HCT116 (cell line): ENCODE measurements at regions not wholly inside any gene's neighbourhood (a gene's known extent, or its start where the extent isn't known, plus 50 kb on each side); places are given as distances from the start of the nearest gene placed in this dataset.

ENCODE experiments used
- ATAC-seq: fragments of 200-7000 bp; cut with Tn5 transposase; 2 replicates; pipeline ENCODE4 v1.9.1; 2020; ENCODE audit warnings: mild to moderate bottlenecking, moderate library complexity
- BruUV-seq: library from RNA; stranded (reverse); fragments of 400-500 nt; replicated peaks from 2 replicates; lab custom pipeline; 2021; lab: Mats Ljungman, UMichigan
- CTCF ChIA-PET: fragments of 300-600 bp; sonication (Branson Sonifier 250); formaldehyde crosslinking; loops from one replicate; lab custom pipeline; 2021; ENCODE audit warnings: antibody characterized with exemption; lab: Charles Lee
- POLR2A ChIA-PET: fragments of 300-600, 350-600 bp; sonication (Branson Sonifier 250); formaldehyde crosslinking; loops from one replicate; lab custom pipeline; 2021; ENCODE audit warnings: antibody characterized with exemption; lab: Charles Lee
- RAD21 ChIA-PET, 2 experiments: fragments of 300-600 bp; sonication (Branson Sonifier 250); formaldehyde crosslinking; loops; one replicate each; lab custom pipeline; 2023; ENCODE audit warnings: low total read pairs in 2 of 2; ENCODE audit not compliant: uncharacterized antibody in 2 of 2, unreplicated experiment in 2 of 2, low non-redundant PET in 1 of 2; lab: Charles Lee
- DNase-seq: peaks from one replicate; pipeline ENCODE4 v3.0.0-alpha.2; 2010; ENCODE audit warnings: low read depth, low spot score
- H2AFZ ChIP-seq: fragments of 200-600 bp; shearing (Covaris generic), sonication (generic); 2 replicates; pipeline ENCODE4 v1.6.1; 2017; ENCODE audit warnings: low read depth, mixed run types, mixed read lengths, antibody characterized with exemption, low read length; ENCODE audit not compliant: poor library complexity, severe bottlenecking
- H3K27ac ChIP-seq: 2 replicates; pipeline ENCODE4 v1.5.1; 2012; ENCODE audit warnings: low read depth, low read length
- H3K27me3 ChIP-seq: fragments of 200-600 bp; sonication (generic); 2 replicates; pipeline ENCODE4 v1.6.1; 2016; ENCODE audit warnings: mixed run types, low read length, mixed read lengths; ENCODE audit not compliant: insufficient read depth
- H3K36me3 ChIP-seq, 2 experiments: fragments of 200-500 bp in 1 of 2; fragments of 200-600 bp in 1 of 2; sonication (Bioruptor generic) in 1 of 2; sonication (generic) in 1 of 2; 2 replicates each; pipeline versions ENCODE4 v1.5.1 to v1.6.1; 2014 to 2016; ENCODE audit warnings: low read length in 2 of 2, inconsistent platforms in 1 of 2, mixed read lengths in 1 of 2, mixed run types in 1 of 2; ENCODE audit not compliant: insufficient read depth in 2 of 2, control insufficient read depth in 1 of 2
- H3K4me1 ChIP-seq, 2 experiments: fragments of 200-600 bp in 1 of 2; sonication (generic) in 1 of 2; 2 replicates each; pipeline versions ENCODE4 v1.5.1 to v1.6.1; 2012 to 2017; ENCODE audit warnings: low read length in 2 of 2, inconsistent platforms in 1 of 2, mild to moderate bottlenecking in 1 of 2, mixed read lengths in 1 of 2, mixed run types in 1 of 2, moderate library complexity in 1 of 2; ENCODE audit not compliant: insufficient read depth in 2 of 2, control insufficient read depth in 1 of 2
- H3K4me2 ChIP-seq: fragments of 200-600 bp; sonication (generic); 2 replicates; pipeline ENCODE4 v1.6.1; 2017; ENCODE audit warnings: mixed run types, low read length, mixed read lengths
- H3K4me3 ChIP-seq, 2 experiments: fragments of 200-600 bp in 1 of 2; sonication (generic) in 1 of 2; replicated peaks in 1 of 2; 2 replicates each; pipeline ENCODE4 v1.5.1; 2011 to 2016; ENCODE audit warnings: low read length in 2 of 2, control low read depth in 1 of 2, low read depth in 1 of 2, mild to moderate bottlenecking in 1 of 2, mixed read lengths in 1 of 2, mixed run types in 1 of 2
- H3K79me2 ChIP-seq: fragments of 200-600 bp; sonication (generic); 2 replicates; pipeline ENCODE4 v1.6.1; 2017; ENCODE audit warnings: mild to moderate bottlenecking, mixed run types, low read length, moderate library complexity, mixed read lengths; ENCODE audit not compliant: insufficient read depth
- H3K9ac ChIP-seq: fragments of 200-600 bp; sonication (generic); 2 replicates; pipeline ENCODE4 v1.6.1; 2016; ENCODE audit warnings: low read length, mixed read lengths
- H3K9me2 ChIP-seq: fragments of 200-600 bp; sonication (generic), shearing (Covaris generic); 2 replicates; pipeline ENCODE4 v1.6.1; 2017; ENCODE audit warnings: mixed run types, mild to moderate bottlenecking, moderate library complexity; ENCODE audit not compliant: insufficient read depth
- H3K9me3 ChIP-seq, 2 experiments: fragments of 200-500 bp in 1 of 2; fragments of 200-600 bp in 1 of 2; sonication (Bioruptor generic) in 1 of 2; sonication (generic) in 1 of 2; 2 replicates each; pipeline ENCODE4 v1.6.1; 2014 to 2017; ENCODE audit warnings: low read length in 2 of 2, mixed read lengths in 2 of 2, inconsistent platforms in 1 of 2, low read depth in 1 of 2, mild to moderate bottlenecking in 1 of 2, mixed run types in 1 of 2, moderate library complexity in 1 of 2; ENCODE audit not compliant: control insufficient read depth in 1 of 2, insufficient read depth in 1 of 2
- H4K20me1 ChIP-seq: fragments of 200-600 bp; sonication (generic), shearing (Covaris generic); 2 replicates; pipeline ENCODE4 v1.6.1; 2017; ENCODE audit warnings: mixed run types, mild to moderate bottlenecking, moderate library complexity; ENCODE audit not compliant: insufficient read depth
- CEBPB ChIP-seq: IDR thresholded peaks from 2 replicates; pipeline ENCODE4 v1.6.1; 2012; ENCODE audit warnings: low read depth
- EGR1 ChIP-seq: IDR thresholded peaks from 2 replicates; pipeline ENCODE4 v1.6.1; 2012; ENCODE audit warnings: low read depth
- ELF1 ChIP-seq: IDR thresholded peaks from 2 replicates; pipeline ENCODE4 v1.6.1; 2012; ENCODE audit warnings: low read depth, borderline replicate concordance
- JUND ChIP-seq: IDR thresholded peaks from 2 replicates; pipeline ENCODE4 v1.6.1; 2012
- SIN3A ChIP-seq: IDR thresholded peaks from 2 replicates; pipeline ENCODE4 v1.6.1; 2012; ENCODE audit warnings: low read depth
- SP1 ChIP-seq: IDR thresholded peaks from 2 replicates; pipeline ENCODE4 v1.6.1; 2012; ENCODE audit warnings: low read depth
- SRF ChIP-seq: IDR thresholded peaks from 2 replicates; pipeline ENCODE4 v1.6.1; 2012; ENCODE audit warnings: low read depth
- TCF7L2 ChIP-seq: IDR thresholded peaks from 2 replicates; pipeline ENCODE4 v1.7.0; 2011; ENCODE audit warnings: borderline replicate concordance, inconsistent platforms; ENCODE audit not compliant: insufficient read depth, insufficient read length; ENCODE audit errors: extremely low read depth
- YY1 ChIP-seq: IDR thresholded peaks from 2 replicates; pipeline ENCODE4 v1.6.1; 2011; ENCODE audit warnings: low read length, low read depth, moderate library complexity, mild to moderate bottlenecking; ENCODE audit not compliant: insufficient replicate concordance; ENCODE audit errors: extremely low read depth
- ZBTB33 ChIP-seq: IDR thresholded peaks from 2 replicates; pipeline ENCODE4 v1.6.1; 2011; ENCODE audit warnings: mild to moderate bottlenecking, low read length, moderate library complexity; ENCODE audit not compliant: insufficient replicate concordance; ENCODE audit errors: extremely low read depth
- ZNF274 ChIP-seq: fragments of 200-500 bp; sonication (Bioruptor generic); IDR thresholded peaks from 2 replicates; pipeline ENCODE4 v1.6.1; 2014; ENCODE audit warnings: mild to moderate bottlenecking, low read depth, low read length, inconsistent platforms
- intact Hi-C: fragments of 100-400 bp; cut with micrococcal nuclease; formaldehyde crosslinking; loops from 2 replicates; pipeline ENCODE4 v1.10.0; 2022

- intact Hi-C loops = no loop called here
Observed at GRCh38 chr10:90447831-90448230, 410.0 kb downstream of the HTR7 start.

GRCh38 chr10:90450797-90451196, 407.0 kb downstream of the HTR7 start:
- H4K20me1 ChIP-seq = no peaks in the 10 kb centered on the region
- BruUV-seq = no TSS peak
- H3K4me2 ChIP-seq = peak overlapping the region; percentile 48
- H3K4me3 ChIP-seq = no peak overlapping the region
- peaks cover 5 to 14% of the 10 kb centered on the region in 2 experiments; a peak in 3 of 4 replicates for H3K4me1 ChIP-seq
- RAD21 ChIA-PET = no interaction called here
- CTCF ChIA-PET = no interaction called here
- DNase-seq = no peak
- H3K9me3 ChIP-seq = no peaks in the 10 kb centered on the region; a peak in 1 of 4 replicates
- TF ChIP-seq ZNF274 (no peak), ZBTB33 (no peak), JUND (no peak), EGR1 (no peak), TCF7L2 (no peak), SRF (no peak)
- TF ChIP-seq, all 23 proteins: peak for 0
- Histone ChIP-seq H3K27me3 (no peaks in the 10 kb centered on the region), H3K79me2 (no peaks in the 10 kb centered on the region), H3K36me3 (no peaks in the 10 kb centered on the region; a peak in 1 of 4 replicates), H2AFZ (peak overlapping the region; percentile 73), H3K27ac (peak overlapping the region; percentile 3; the same call in 1 of the 2 replicates), H3K9ac (no peak overlapping the region), H3K9me2 (no peaks in the 10 kb centered on the region)
- peak; percentile 34; the same call in 1 of the 2 replicates for ATAC-seq
- intact Hi-C loops = no loop called here
- POLR2A ChIA-PET = no interaction called here

More at GRCh38 chr10:90447831-90448230, 410.0 kb downstream of the HTR7 start:
- ChIA-PET CTCF (no interaction called here), RAD21 (no interaction called here), POLR2A (no interaction called here)
- Histone ChIP-seq H3K9me2 (no peaks in the 10 kb centered on the region), H3K4me1 (peaks cover 5 to 14% of the 10 kb centered on the region in 2 experiments; a peak in 3 of 4 replicates), H3K4me3 (no peak overlapping the region), H3K27me3 (no peaks in the 10 kb centered on the region), H3K4me2 (no peak overlapping the region), H3K9me3 (no peaks in the 10 kb centered on the region; a peak in 2 of 4 replicates), H3K27ac (no peak overlapping the region), H2AFZ (no peak overlapping the region), H4K20me1 (no peaks in the 10 kb centered on the region), H3K79me2 (no peaks in the 10 kb centered on the region), H3K9ac (no peak overlapping the region), H3K36me3 (no peaks in the 10 kb centered on the region)
- no peak for TF ChIP-seq SP1
- no peak for TF ChIP-seq ZNF274
- TF ChIP-seq YY1 = no peak
- TF ChIP-seq CEBPB = no peak
- no peak for TF ChIP-seq EGR1
- TF ChIP-seq ELF1 = no peak
- TF ChIP-seq JUND = no peak
- no peak for TF ChIP-seq SIN3A
- DNase-seq (no peak), ATAC-seq (no peak)
- BruUV-seq = no TSS peak
